Calu3 (cell line): ENCODE measurements at regions not wholly inside any gene's neighbourhood (a gene's known extent, or its start where the extent isn't known, plus 50 kb on each side); places are given as distances from the start of the nearest gene placed in this dataset.

ENCODE experiments used
- BruUV-seq: library from RNA; stranded (reverse); fragments of 400-500 nt; replicated peaks from 2 replicates; lab custom pipeline; 2021; lab: Mats Ljungman, UMichigan
- CTCF ChIA-PET: fragments of 300-600 bp; sonication (Branson Sonifier 250); formaldehyde crosslinking; loops from one replicate; lab custom pipeline; 2022; ENCODE audit warnings: antibody characterized with exemption; lab: Charles Lee
- DNase-seq: peaks from one replicate; pipeline ENCODE4 v3.0.0; 2022
- H3K27ac Mint-ChIP-seq: one replicate; pipeline ENCODE4 v1.8.0; 2022; ENCODE audit warnings: mixed read lengths; ENCODE audit not compliant: unreplicated experiment
- H3K27me3 Mint-ChIP-seq: one replicate; pipeline ENCODE4 v1.8.0; 2022; ENCODE audit warnings: mixed read lengths; ENCODE audit not compliant: unreplicated experiment
- H3K36me3 Mint-ChIP-seq: one replicate; pipeline ENCODE4 v1.8.0; 2022; ENCODE audit warnings: mild to moderate bottlenecking, moderate library complexity, mixed read lengths; ENCODE audit not compliant: insufficient read depth, unreplicated experiment
- H3K4me1 Mint-ChIP-seq: one replicate; pipeline ENCODE4 v1.8.0; 2022; ENCODE audit warnings: mild to moderate bottlenecking, low read depth, mixed read lengths; ENCODE audit not compliant: unreplicated experiment
- H3K4me3 Mint-ChIP-seq: one replicate; pipeline ENCODE4 v1.8.0; 2022; ENCODE audit warnings: mild to moderate bottlenecking, low read depth, moderate library complexity, mixed read lengths; ENCODE audit not compliant: unreplicated experiment
- H3K9me3 Mint-ChIP-seq: one replicate; pipeline ENCODE4 v1.8.0; 2022; ENCODE audit warnings: low read depth, mixed read lengths; ENCODE audit not compliant: unreplicated experiment
- CTCF ChIP-seq: fragments of 200-600 bp; IDR thresholded peaks from one replicate; pipeline ENCODE4 v1.8.0; 2022; ENCODE audit warnings: antibody characterized with exemption; ENCODE audit not compliant: unreplicated experiment
- intact Hi-C: fragments of 100-400 bp; cut with micrococcal nuclease; formaldehyde crosslinking; loops from one replicate; pipeline ENCODE4 v1.10.0; 2022; ENCODE audit not compliant: unreplicated experiment

- CTCF ChIA-PET, result no interaction called here
- Mint-ChIP-seq H3K9me3 (peaks cover 2% of the 10 kb centered on the region), H3K4me1 (no peaks in the 10 kb centered on the region), H3K36me3 (no peaks in the 10 kb centered on the region), H3K27ac (no peak overlapping the region), H3K4me3 (no peak overlapping the region), H3K27me3 (no peaks in the 10 kb centered on the region)
- intact Hi-C loops, result no loop called here
- DNase-seq, result no peak
- no peak for TF ChIP-seq CTCF
- BruUV-seq, result no TSS peak
These were observed 140.1 kb downstream of the ZDHHC20 start for GRCh38 chr13:21318891-21319532.

GRCh38 chr13:21319869-21320641 lies 139.0 kb downstream of the ZDHHC20 start:
- H3K27ac Mint-ChIP-seq, result no peak overlapping the region
- no peaks in the 10 kb centered on the region for H3K27me3 Mint-ChIP-seq
- CTCF ChIA-PET, result no interaction called here
- no TSS peak for BruUV-seq
- intact Hi-C loops, result no loop called here
- H3K4me3 Mint-ChIP-seq, result no peak overlapping the region
- TF ChIP-seq CTCF, result no peak
- no peaks in the 10 kb centered on the region for H3K4me1 Mint-ChIP-seq
- H3K9me3 Mint-ChIP-seq, result peaks cover 2% of the 10 kb centered on the region
- no peaks in the 10 kb centered on the region for H3K36me3 Mint-ChIP-seq
- DNase-seq, result no peak

- Mint-ChIP-seq H3K27ac (no peak overlapping the region), H3K4me1 (peaks cover 3% of the 10 kb centered on the region), H3K4me3 (no peak overlapping the region), H3K9me3 (peaks cover under 1% of the 10 kb centered on the region), H3K36me3 (no peaks in the 10 kb centered on the region), H3K27me3 (no peaks in the 10 kb centered on the region)
- no TSS peak for BruUV-seq
- TF ChIP-seq CTCF, result no peak
- CTCF ChIA-PET, result no interaction called here
- intact Hi-C loops, result no loop called here
- no peak for DNase-seq
These were observed 138.5 kb downstream of the ZDHHC20 start for GRCh38 chr13:21320642-21321034.

- peaks cover 5% of the 10 kb centered on the region for H3K36me3 Mint-ChIP-seq
- H3K27me3 Mint-ChIP-seq, result no peaks in the 10 kb centered on the region
- intact Hi-C loops, result no loop called here
- peaks cover 8% of the 10 kb centered on the region for H3K4me1 Mint-ChIP-seq
- DNase-seq, result no peak
- TF ChIP-seq CTCF, result no peak
- CTCF ChIA-PET, result interaction anchor here (0.6 kb wide), 1 partner anchor 1095 kb away, joined by 3 read pairs; no protein-coding TSS in a partner anchor
- H3K27ac Mint-ChIP-seq, result no peak overlapping the region
- H3K9me3 Mint-ChIP-seq, result no peaks in the 10 kb centered on the region
- H3K4me3 Mint-ChIP-seq, result no peak overlapping the region
- no TSS peak for BruUV-seq
These were observed 137.8 kb downstream of the ZDHHC20 start for GRCh38 chr13:21321269-21321668.
